HFF-Myc (cell line): ENCODE measurements at regions not wholly inside any gene's neighbourhood (a gene's known extent, or its start where the extent isn't known, plus 50 kb on each side); places are given as distances from the start of the nearest gene placed in this dataset.

Experiments
- DNase-seq: peaks from one replicate; pipeline ENCODE4 v3.0.0-alpha.2; 2011; ENCODE audit warnings: low read depth; ENCODE audit errors: extremely low read depth
- H3K4me3 ChIP-seq: replicated peaks from 2 replicates; pipeline ENCODE4 v1.5.1; 2011; ENCODE audit warnings: low read depth, mild to moderate bottlenecking, control low read depth, low read length
- TF ChIP-seq, protein P1 (sequence below): IDR thresholded peaks from 2 replicates; pipeline ENCODE4 v1.5.1; 2012; ENCODE audit warnings: mild to moderate bottlenecking, low read depth, low read length, control low read depth; ENCODE audit errors: missing control alignments

DNA sequence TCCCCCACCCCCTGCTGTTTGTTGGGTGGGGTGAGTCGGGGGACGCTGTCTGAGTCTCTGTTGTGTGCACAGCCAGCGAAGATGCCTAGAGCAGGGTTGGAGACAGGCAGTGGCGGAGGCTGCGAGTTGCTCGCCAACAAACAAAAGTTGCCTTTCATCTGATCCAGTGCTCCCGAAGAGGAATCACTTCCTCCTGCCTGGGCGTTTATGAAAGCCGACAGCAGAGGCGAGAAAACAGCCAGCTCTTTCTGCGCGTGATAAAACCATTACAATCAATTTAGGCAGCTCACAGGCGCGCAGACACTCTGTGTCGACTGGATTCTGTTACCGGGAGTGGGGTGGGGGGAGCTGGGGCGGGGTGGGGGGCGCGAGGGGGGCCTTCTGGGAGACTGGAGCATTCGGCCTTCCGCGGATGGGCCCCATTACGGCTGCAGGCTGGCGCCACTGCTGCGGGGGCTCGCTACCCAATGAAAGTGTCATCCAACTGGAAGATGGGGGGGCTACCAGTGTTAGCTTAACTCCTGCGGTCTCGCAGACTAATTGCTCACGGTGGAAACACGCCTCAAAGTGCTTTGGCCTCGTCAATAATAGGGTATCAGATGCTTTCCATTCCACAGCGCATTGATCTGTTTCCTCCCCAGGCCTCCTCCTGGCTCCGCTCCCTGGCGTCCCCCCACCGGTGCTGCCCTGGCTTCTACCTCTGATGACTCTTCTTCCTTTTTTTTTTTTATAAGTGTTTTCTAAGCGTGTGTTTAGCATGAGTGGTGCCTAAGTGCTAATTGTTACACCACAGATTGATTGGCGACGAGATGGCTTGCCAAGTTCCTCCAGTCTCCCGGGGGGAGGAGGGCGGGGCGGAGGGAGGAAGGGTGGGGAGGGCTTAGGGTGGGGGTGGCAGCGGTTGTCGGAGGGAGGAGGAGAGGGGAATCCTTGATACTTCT, 678.4 kb downstream of the MED13L start:
- no peak for DNase-seq
- TF ChIP-seq, protein P1, sequence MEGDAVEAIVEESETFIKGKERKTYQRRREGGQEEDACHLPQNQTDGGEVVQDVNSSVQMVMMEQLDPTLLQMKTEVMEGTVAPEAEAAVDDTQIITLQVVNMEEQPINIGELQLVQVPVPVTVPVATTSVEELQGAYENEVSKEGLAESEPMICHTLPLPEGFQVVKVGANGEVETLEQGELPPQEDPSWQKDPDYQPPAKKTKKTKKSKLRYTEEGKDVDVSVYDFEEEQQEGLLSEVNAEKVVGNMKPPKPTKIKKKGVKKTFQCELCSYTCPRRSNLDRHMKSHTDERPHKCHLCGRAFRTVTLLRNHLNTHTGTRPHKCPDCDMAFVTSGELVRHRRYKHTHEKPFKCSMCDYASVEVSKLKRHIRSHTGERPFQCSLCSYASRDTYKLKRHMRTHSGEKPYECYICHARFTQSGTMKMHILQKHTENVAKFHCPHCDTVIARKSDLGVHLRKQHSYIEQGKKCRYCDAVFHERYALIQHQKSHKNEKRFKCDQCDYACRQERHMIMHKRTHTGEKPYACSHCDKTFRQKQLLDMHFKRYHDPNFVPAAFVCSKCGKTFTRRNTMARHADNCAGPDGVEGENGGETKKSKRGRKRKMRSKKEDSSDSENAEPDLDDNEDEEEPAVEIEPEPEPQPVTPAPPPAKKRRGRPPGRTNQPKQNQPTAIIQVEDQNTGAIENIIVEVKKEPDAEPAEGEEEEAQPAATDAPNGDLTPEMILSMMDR = no peak
- H3K4me3 ChIP-seq = no peak overlapping the region

DNA sequence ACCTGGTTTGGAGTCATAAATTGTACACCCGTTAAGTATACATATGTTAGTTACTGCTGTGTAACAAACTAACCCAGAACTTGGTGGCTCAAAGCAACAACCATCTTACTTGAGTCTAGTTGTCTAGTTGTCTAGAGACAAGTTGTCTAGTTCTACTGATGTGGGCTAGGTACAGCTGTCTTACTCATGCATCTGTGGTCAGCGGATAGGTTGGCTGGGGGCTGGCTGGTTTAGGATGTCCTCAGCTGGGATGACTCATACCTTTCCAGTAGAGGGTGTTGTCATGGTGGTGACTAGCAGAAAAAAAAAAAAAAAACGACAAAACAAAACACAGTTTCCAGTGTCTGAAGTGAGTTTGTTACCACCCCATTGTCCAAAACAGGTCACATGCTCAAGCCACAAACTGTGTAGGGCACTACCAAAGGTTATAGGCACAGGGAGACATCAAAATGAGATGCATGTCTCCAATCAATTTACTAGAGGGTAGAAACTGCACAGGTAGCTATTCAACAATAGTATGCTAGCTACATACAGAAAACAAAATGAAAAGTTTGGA, 680.3 kb downstream of the MED13L start:
- TF ChIP-seq, protein P1 = no peak
- DNase-seq = peak; percentile 62
- H3K4me3 ChIP-seq = no peak overlapping the region

DNA sequence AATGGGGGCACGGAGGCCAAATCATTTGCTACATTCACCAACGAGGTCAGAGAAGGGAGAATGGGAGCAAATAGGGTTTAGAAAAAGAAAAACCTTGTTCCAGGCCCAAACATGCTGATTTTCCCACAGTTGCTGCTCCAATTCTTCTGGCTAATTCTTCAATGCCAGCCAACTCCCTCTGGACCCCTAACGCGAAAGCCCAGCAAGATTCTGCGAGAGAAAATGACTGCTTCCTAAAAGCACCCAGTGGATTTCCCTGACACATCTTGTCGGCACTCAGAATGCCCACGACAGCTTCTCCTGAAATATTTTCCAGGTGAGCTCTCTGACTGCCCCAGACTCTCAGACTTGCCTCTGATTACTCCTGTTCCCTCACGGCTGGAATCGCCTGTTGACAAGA, 689.4 kb downstream of the MED13L start:
- DNase-seq = no peak
- H3K4me3 ChIP-seq = no peak overlapping the region
- TF ChIP-seq, protein P1 = no peak

DNA sequence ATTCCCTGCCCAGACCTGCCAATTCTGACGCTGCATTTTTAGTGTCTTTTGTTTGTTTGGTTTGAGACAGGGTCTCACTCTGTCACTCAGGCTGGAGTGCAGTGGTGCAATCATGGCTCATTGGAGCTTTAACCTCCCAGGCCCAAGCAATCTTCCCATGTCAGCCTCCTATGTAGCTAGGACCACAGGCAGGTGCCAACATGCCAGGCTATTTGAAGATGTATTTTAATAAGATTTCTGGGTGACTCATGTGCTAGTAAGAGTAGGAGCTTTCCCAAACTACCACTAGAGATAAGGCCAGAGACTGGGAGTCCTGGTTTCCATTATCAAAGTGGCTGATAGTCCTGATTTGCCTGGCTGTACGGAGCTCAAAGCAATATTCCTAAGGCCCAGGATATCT, 693.3 kb downstream of the MED13L start:
- DNase-seq = no peak

DNA sequence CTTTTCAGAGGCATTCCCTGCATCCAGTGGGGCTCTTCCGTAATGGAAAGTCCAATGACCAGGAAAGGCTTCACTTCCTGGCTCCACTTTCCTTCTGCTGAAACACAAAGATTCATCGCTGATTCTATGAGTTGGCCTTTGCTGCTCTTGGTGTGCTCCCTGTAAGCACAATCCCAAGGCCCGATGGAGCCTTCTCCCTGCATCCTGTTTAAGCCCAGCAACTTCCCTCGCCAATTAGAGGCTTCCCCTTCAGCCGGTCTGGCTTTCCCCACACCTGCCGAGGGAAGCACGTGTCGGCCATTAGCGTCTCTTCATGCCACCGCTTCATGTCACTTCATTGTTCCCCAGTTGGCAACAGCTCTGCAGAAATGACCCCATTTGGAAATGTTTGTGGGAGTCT, 693.9 kb downstream of the MED13L start:
- TF ChIP-seq, protein P1 = no peak
- no peak for DNase-seq
- no peak overlapping the region for H3K4me3 ChIP-seq

More for the DNA sequence above, 693.3 kb downstream of the MED13L start:
- TF ChIP-seq, protein P1 = no peak
- H3K4me3 ChIP-seq = no peak overlapping the region

DNA sequence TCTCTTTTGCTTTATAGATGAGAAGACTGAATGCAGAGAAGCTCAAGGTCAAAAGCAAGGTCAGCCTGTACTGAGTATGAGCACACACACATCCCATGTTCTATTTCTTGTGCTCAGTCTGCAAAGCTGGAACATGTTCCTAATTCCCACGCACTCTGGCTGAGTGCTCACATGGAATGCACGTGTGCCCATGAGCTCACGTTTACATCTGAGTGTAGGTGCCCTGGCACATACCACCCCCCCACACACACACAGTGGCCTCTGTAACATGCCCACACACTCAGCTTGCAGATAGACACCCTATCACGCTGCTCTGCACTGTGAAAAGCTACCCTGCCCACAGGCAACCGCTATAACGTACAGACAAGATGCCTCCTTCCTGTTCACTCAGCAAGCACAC, 700.1 kb downstream of the MED13L start:
- no peak overlapping the region for H3K4me3 ChIP-seq
- DNase-seq = no peak
- TF ChIP-seq, protein P1 = no peak
